ENCODE measurements at regions not wholly inside any gene's neighbourhood (a gene's known extent, or its start where the extent isn't known, plus 50 kb on each side); places are given as distances from the start of the nearest gene placed in this dataset.

- no peaks in the 10 kb centered on the region for H4K20me1 ChIP-seq (ENCODE audit: insufficient read depth, low read depth, low read length)
- no peaks in the 10 kb centered on the region for H3K36me3 ChIP-seq (ENCODE audit: insufficient read depth, low read length)
- H3K27me3 ChIP-seq (ENCODE audit: low read length): no peaks in the 10 kb centered on the region
- no peaks in the 10 kb centered on the region for H3K9me2 ChIP-seq (replicated peaks; ENCODE audit: insufficient read depth, low read length)
- H2AFZ ChIP-seq (ENCODE audit: low read length): no peak overlapping the region
- DNase-seq: no peak
- no peak overlapping the region for H3K27ac ChIP-seq (ENCODE audit: low read length)
- H3K4me3 ChIP-seq (ENCODE audit: low read length): no peak overlapping the region
- peaks cover 25% of the 10 kb centered on the region for H3K4me1 ChIP-seq (ENCODE audit: low read length)
- no peak overlapping the region for H3K4me2 ChIP-seq (ENCODE audit: low read depth, low read length, poor library complexity, severe bottlenecking)
- no peak overlapping the region for H3K9ac ChIP-seq (ENCODE audit: low read length)
- no peaks in the 10 kb centered on the region for H3K9me3 ChIP-seq (ENCODE audit: low read length)
- H3K79me2 ChIP-seq (ENCODE audit: low read length): no peaks in the 10 kb centered on the region
These were observed 113.4 kb upstream of the DYRK2 start for GRCh38 chr12:67535176-67535575.

GRCh38 chr12:67535971-67536370 is 112.6 kb upstream of the DYRK2 start:
- Histone ChIP-seq H3K27me3 (ENCODE audit: low read length) (no peaks in the 10 kb centered on the region), H3K27ac (ENCODE audit: low read length) (no peak overlapping the region), H3K79me2 (ENCODE audit: low read length) (no peaks in the 10 kb centered on the region), H3K9me3 (ENCODE audit: low read length) (no peaks in the 10 kb centered on the region), H3K9me2 (replicated peaks; ENCODE audit: insufficient read depth, low read length) (no peaks in the 10 kb centered on the region), H4K20me1 (ENCODE audit: insufficient read depth, low read depth, low read length) (no peaks in the 10 kb centered on the region), H3K4me3 (ENCODE audit: low read length) (no peak overlapping the region), H2AFZ (ENCODE audit: low read length) (no peak overlapping the region), H3K9ac (ENCODE audit: low read length) (no peak overlapping the region), H3K4me2 (ENCODE audit: low read depth, low read length, poor library complexity, severe bottlenecking) (no peak overlapping the region), H3K4me1 (ENCODE audit: low read length) (peaks cover 23% of the 10 kb centered on the region), H3K36me3 (ENCODE audit: insufficient read depth, low read length) (no peaks in the 10 kb centered on the region)
- no peak for DNase-seq

DNA sequence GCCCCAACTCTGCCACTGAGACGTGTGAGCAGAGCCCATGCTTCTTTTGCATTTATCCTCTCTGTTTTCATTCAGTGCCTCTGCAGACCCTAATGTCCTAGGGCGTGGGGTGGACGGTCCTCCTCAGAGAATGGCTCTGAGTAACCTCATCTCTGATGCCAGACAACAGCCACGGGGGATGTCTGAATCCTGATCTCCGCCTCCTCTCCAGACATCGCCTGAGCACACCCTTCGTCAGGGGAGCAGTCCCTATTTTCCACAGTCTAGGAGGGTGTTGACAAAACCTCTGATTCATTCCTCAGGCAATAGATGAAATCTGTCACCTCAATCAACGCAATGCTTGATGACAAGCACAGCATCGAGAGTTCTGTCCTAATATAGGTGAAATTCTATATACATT is 109.2 kb upstream of the DYRK2 start:
- Histone ChIP-seq H3K9me3 (ENCODE audit: low read length) (no peaks in the 10 kb centered on the region), H3K9me2 (replicated peaks; ENCODE audit: insufficient read depth, low read length) (no peaks in the 10 kb centered on the region), H3K4me1 (ENCODE audit: low read length) (no peaks in the 10 kb centered on the region; the same call in 1 of the 2 replicates), H2AFZ (ENCODE audit: low read length) (no peak overlapping the region), H3K36me3 (ENCODE audit: insufficient read depth, low read length) (no peaks in the 10 kb centered on the region), H3K27ac (ENCODE audit: low read length) (no peak overlapping the region), H3K9ac (ENCODE audit: low read length) (no peak overlapping the region), H4K20me1 (ENCODE audit: insufficient read depth, low read depth, low read length) (no peaks in the 10 kb centered on the region), H3K27me3 (ENCODE audit: low read length) (no peaks in the 10 kb centered on the region), H3K4me2 (ENCODE audit: low read depth, low read length, poor library complexity, severe bottlenecking) (no peak overlapping the region), H3K4me3 (ENCODE audit: low read length) (no peak overlapping the region), H3K79me2 (ENCODE audit: low read length) (no peaks in the 10 kb centered on the region)
- no peak for DNase-seq

- Histone ChIP-seq H3K27me3 (ENCODE audit: low read length) (no peaks in the 10 kb centered on the region), H3K4me1 (ENCODE audit: low read length) (no peaks in the 10 kb centered on the region; the same call in 1 of the 2 replicates), H3K9me3 (ENCODE audit: low read length) (no peaks in the 10 kb centered on the region), H3K4me3 (ENCODE audit: low read length) (no peak overlapping the region), H3K36me3 (ENCODE audit: insufficient read depth, low read length) (no peaks in the 10 kb centered on the region), H3K9ac (ENCODE audit: low read length) (no peak overlapping the region), H3K79me2 (ENCODE audit: low read length) (no peaks in the 10 kb centered on the region), H4K20me1 (ENCODE audit: insufficient read depth, low read depth, low read length) (no peaks in the 10 kb centered on the region), H3K27ac (ENCODE audit: low read length) (no peak overlapping the region), H3K9me2 (replicated peaks; ENCODE audit: insufficient read depth, low read length) (no peaks in the 10 kb centered on the region), H2AFZ (ENCODE audit: low read length) (no peak overlapping the region), H3K4me2 (ENCODE audit: low read depth, low read length, poor library complexity, severe bottlenecking) (no peak overlapping the region)
- no peak for DNase-seq
These were observed 108.6 kb upstream of the DYRK2 start for GRCh38 chr12:67539946-67540345.

- Histone ChIP-seq H4K20me1 (ENCODE audit: insufficient read depth, low read depth, low read length) (no peaks in the 10 kb centered on the region), H3K27me3 (ENCODE audit: low read length) (no peaks in the 10 kb centered on the region), H3K9me2 (replicated peaks; ENCODE audit: insufficient read depth, low read length) (no peaks in the 10 kb centered on the region), H3K9ac (ENCODE audit: low read length) (no peak overlapping the region), H2AFZ (ENCODE audit: low read length) (no peak overlapping the region), H3K4me1 (ENCODE audit: low read length) (no peaks in the 10 kb centered on the region; the same call in 1 of the 2 replicates), H3K4me2 (ENCODE audit: low read depth, low read length, poor library complexity, severe bottlenecking) (no peak overlapping the region), H3K9me3 (ENCODE audit: low read length) (no peaks in the 10 kb centered on the region), H3K79me2 (ENCODE audit: low read length) (no peaks in the 10 kb centered on the region), H3K4me3 (ENCODE audit: low read length) (no peak overlapping the region), H3K36me3 (ENCODE audit: insufficient read depth, low read length) (no peaks in the 10 kb centered on the region), H3K27ac (ENCODE audit: low read length) (no peak overlapping the region)
- no peak for DNase-seq
These were observed 107.5 kb upstream of the DYRK2 start for GRCh38 chr12:67540920-67541624.

DNA sequence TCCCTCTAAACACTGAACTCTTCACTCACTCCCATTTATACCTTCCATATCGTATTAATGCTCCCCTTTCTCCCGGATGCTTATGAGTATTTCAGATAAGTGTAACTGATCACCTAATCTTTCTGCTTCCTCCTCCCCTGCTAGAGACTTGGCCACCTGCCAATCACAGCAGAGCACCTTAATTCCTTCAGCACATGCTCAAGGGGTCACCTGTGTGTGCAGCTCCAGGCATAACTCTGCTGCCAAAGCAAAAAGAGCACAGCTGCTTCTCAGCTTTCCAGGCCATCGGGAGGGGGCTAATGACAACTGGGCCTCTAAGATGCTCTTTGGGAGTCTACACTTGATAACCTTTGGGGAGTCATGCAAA is 106.9 kb upstream of the DYRK2 start:
- Histone ChIP-seq H2AFZ (ENCODE audit: low read length) (no peak overlapping the region), H3K9me2 (replicated peaks; ENCODE audit: insufficient read depth, low read length) (no peaks in the 10 kb centered on the region), H3K4me3 (ENCODE audit: low read length) (no peak overlapping the region), H3K9me3 (ENCODE audit: low read length) (no peaks in the 10 kb centered on the region), H3K4me2 (ENCODE audit: low read depth, low read length, poor library complexity, severe bottlenecking) (no peak overlapping the region), H3K79me2 (ENCODE audit: low read length) (no peaks in the 10 kb centered on the region), H3K27me3 (ENCODE audit: low read length) (no peaks in the 10 kb centered on the region), H3K4me1 (ENCODE audit: low read length) (no peaks in the 10 kb centered on the region; the same call in 1 of the 2 replicates), H3K27ac (ENCODE audit: low read length) (no peak overlapping the region), H3K36me3 (ENCODE audit: insufficient read depth, low read length) (no peaks in the 10 kb centered on the region), H4K20me1 (ENCODE audit: insufficient read depth, low read depth, low read length) (no peaks in the 10 kb centered on the region), H3K9ac (ENCODE audit: low read length) (no peak overlapping the region)
- DNase-seq: no peak

- no peak for DNase-seq
- H3K79me2 ChIP-seq (ENCODE audit: low read length): no peaks in the 10 kb centered on the region
- H3K9me2 ChIP-seq (replicated peaks; ENCODE audit: insufficient read depth, low read length): no peaks in the 10 kb centered on the region
- no peaks in the 10 kb centered on the region for H3K27me3 ChIP-seq (ENCODE audit: low read length)
- no peaks in the 10 kb centered on the region for H3K36me3 ChIP-seq (ENCODE audit: insufficient read depth, low read length)
- no peak overlapping the region for H2AFZ ChIP-seq (ENCODE audit: low read length)
- H3K4me1 ChIP-seq (ENCODE audit: low read length): no peaks in the 10 kb centered on the region; the same call in 1 of the 2 replicates
- H3K4me2 ChIP-seq (ENCODE audit: low read depth, low read length, poor library complexity, severe bottlenecking): no peak overlapping the region
- H3K9me3 ChIP-seq (ENCODE audit: low read length): no peaks in the 10 kb centered on the region
- H3K9ac ChIP-seq (ENCODE audit: low read length): no peak overlapping the region
- H3K27ac ChIP-seq (ENCODE audit: low read length): no peak overlapping the region
- H3K4me3 ChIP-seq (ENCODE audit: low read length): no peak overlapping the region
- H4K20me1 ChIP-seq (ENCODE audit: insufficient read depth, low read depth, low read length): no peaks in the 10 kb centered on the region
These were observed 105.3 kb upstream of the DYRK2 start for GRCh38 chr12:67543021-67543770.

DNA sequence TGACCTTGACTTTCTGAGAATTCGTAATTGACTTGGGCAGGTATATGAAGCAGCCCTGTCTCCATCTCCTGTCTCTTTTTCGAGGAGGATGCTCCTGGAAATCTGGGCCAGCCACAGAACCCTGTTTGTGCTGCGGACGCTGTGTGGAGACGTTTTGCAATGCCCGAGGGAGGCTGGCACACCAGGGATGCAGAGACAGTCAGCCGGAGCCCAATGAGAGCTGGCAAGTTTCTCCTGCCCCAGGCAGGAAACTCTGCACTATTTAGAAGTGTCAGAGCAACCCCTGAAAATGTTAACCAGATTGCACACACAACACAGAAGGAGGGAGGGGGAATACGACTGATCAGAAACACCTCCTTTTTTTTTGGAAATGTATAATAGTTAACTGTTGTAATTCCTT is 103.2 kb upstream of the DYRK2 start:
- no peak overlapping the region for H2AFZ ChIP-seq (ENCODE audit: low read length)
- no peaks in the 10 kb centered on the region for H3K36me3 ChIP-seq (ENCODE audit: insufficient read depth, low read length)
- H3K9me3 ChIP-seq (ENCODE audit: low read length): no peaks in the 10 kb centered on the region
- no peaks in the 10 kb centered on the region; the same call in 1 of the 2 replicates for H3K4me1 ChIP-seq (ENCODE audit: low read length)
- H3K79me2 ChIP-seq (ENCODE audit: low read length): no peaks in the 10 kb centered on the region
- no peak overlapping the region for H3K4me2 ChIP-seq (ENCODE audit: low read depth, low read length, poor library complexity, severe bottlenecking)
- no peak overlapping the region for H3K9ac ChIP-seq (ENCODE audit: low read length)
- H3K9me2 ChIP-seq (replicated peaks; ENCODE audit: insufficient read depth, low read length): no peaks in the 10 kb centered on the region
- H3K27me3 ChIP-seq (ENCODE audit: low read length): no peaks in the 10 kb centered on the region
- no peak for DNase-seq
- no peak overlapping the region for H3K4me3 ChIP-seq (ENCODE audit: low read length)
- no peak overlapping the region for H3K27ac ChIP-seq (ENCODE audit: low read length)
- H4K20me1 ChIP-seq (ENCODE audit: insufficient read depth, low read depth, low read length): no peaks in the 10 kb centered on the region
